Breast epithelium (tissue), 4 donors: ENCODE measurements at regions not wholly inside any gene's neighbourhood (a gene's known extent, or its start where the extent isn't known, plus 50 kb on each side); places are given as distances from the start of the nearest gene placed in this dataset.
A peak's percentile ranks its signal among the peaks of the same experiment; 100 is the strongest.

Source experiments
- DNase-seq, 2 donors: peaks; one replicate each; pipeline ENCODE4 v3.0.0-alpha.2; 2019; ENCODE audit warnings: low spot score in 2 of 2
- H3K27ac ChIP-seq, 2 donors: fragments of 200-600 bp; sonication (generic) in 1 of 2; one replicate each; pipeline ENCODE4 v1.5.1; 2016 to 2019; ENCODE audit warnings: mild to moderate bottlenecking in 1 of 2
- H3K27me3 ChIP-seq, 2 donors: fragments of 200-600 bp; sonication (generic) in 1 of 2; one replicate each; pipeline versions ENCODE4 v1.5.1 to v1.6.0; 2017 to 2019; ENCODE audit warnings: control low read depth in 1 of 2, mild to moderate bottlenecking in 1 of 2
- H3K36me3 ChIP-seq: fragments of 200-600 bp; one replicate; pipeline ENCODE4 v1.5.1; 2019
- H3K4me1 ChIP-seq, 2 donors: fragments of 200-600 bp; sonication (generic); one replicate each; pipeline ENCODE4 v1.5.1; 2016 to 2019; ENCODE audit warnings: control low read depth in 1 of 2
- H3K4me3 ChIP-seq, 3 donors: fragments of 200-600 bp; sonication (generic); 1 replicate in 2 of 3; 2 replicates in 1 of 3; pipeline ENCODE4 v1.5.1; 2016 to 2019; ENCODE audit warnings: mild to moderate bottlenecking in 3 of 3, moderate library complexity in 2 of 3
- H3K9me3 ChIP-seq, 2 donors: fragments of 200-600 bp; sonication (generic) in 1 of 2; one replicate each; pipeline ENCODE4 v1.5.1; 2016 to 2019; ENCODE audit warnings: control low read depth in 1 of 2
- POLR2A ChIP-seq: fragments of 450-650 bp; IDR thresholded peaks from one replicate; pipeline ENCODE4 v1.6.1; 2016; ENCODE audit warnings: antibody characterized with exemption, mild to moderate bottlenecking, moderate library complexity
- POLR2AphosphoS5 ChIP-seq, 3 donors: sonication (generic); formaldehyde crosslinking; IDR thresholded peaks; one replicate each; pipeline ENCODE4 v1.6.1; 2017; ENCODE audit warnings: antibody characterized with exemption in 3 of 3
- intact Hi-C: fragments of 100-400 bp; cut with DNase I; formaldehyde crosslinking; loops from one replicate; pipeline ENCODE4 v1.15.1; 2023; ENCODE audit warnings: low total_unique reads
- TF ChIP-seq, protein P1 (sequence below), 3 donors: fragments of 450-650 bp; IDR thresholded peaks; one replicate each; pipeline ENCODE4 v1.5.1; 2016 to 2017; ENCODE audit warnings: antibody characterized with exemption in 3 of 3, mild to moderate bottlenecking in 3 of 3, moderate library complexity in 3 of 3

GRCh38 chr10:8180360-8181109 lies 126.0 kb downstream of the GATA3 start:
- Histone ChIP-seq H3K36me3 (no peaks in the 10 kb centered on the region), H3K4me1 (no peaks in the 10 kb centered on the region), H3K27me3 (no peaks in the 10 kb centered on the region), H3K27ac (no peak overlapping the region), H3K9me3 (no peaks in the 10 kb centered on the region), H3K4me3 (no peak overlapping the region)
- no peak for DNase-seq
- no peak for TF ChIP-seq POLR2AphosphoS5 (IDR thresholded peaks at IDR 0.05)
- TF ChIP-seq, protein P1, sequence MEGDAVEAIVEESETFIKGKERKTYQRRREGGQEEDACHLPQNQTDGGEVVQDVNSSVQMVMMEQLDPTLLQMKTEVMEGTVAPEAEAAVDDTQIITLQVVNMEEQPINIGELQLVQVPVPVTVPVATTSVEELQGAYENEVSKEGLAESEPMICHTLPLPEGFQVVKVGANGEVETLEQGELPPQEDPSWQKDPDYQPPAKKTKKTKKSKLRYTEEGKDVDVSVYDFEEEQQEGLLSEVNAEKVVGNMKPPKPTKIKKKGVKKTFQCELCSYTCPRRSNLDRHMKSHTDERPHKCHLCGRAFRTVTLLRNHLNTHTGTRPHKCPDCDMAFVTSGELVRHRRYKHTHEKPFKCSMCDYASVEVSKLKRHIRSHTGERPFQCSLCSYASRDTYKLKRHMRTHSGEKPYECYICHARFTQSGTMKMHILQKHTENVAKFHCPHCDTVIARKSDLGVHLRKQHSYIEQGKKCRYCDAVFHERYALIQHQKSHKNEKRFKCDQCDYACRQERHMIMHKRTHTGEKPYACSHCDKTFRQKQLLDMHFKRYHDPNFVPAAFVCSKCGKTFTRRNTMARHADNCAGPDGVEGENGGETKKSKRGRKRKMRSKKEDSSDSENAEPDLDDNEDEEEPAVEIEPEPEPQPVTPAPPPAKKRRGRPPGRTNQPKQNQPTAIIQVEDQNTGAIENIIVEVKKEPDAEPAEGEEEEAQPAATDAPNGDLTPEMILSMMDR (IDR thresholded peaks at IDR 0.05): no peak
- TF ChIP-seq POLR2A: no peak
- intact Hi-C loops: no loop called here

DNA sequence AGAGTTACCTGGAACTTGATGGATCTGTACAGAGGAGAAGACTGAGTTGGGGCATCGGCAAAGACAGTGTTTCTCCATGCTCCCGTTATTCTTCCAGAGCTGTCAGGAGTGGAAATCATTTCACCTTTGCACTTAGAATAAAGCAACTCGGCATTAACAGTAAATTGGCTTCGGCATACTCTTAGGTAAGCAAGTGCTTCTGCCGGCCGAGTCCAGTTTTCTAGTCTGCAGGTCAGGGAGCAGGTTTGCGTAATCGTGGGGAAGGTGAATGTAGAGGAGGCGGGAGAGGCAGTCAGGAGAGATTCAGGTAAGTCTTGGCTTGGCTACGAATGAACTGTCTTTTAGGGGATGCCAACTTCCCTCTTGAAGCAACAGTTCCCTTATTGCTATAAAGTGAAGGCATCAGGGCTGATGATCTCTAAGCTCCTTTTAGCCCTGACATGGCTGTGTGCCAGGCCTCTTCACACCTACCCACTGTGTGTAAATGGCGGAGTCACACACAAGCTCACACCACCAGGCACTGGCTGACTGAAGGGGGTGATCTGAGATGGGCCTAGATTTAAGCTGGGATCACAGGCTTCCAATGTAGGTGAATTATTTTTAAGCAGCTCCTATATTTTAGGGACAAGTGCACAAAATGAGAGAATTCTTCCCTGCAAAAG lies 127.1 kb downstream of the GATA3 start:
- TF ChIP-seq, protein P1 (IDR thresholded peaks at IDR 0.05): no peak
- TF ChIP-seq POLR2AphosphoS5 (IDR thresholded peaks at IDR 0.05) (no peak), POLR2A (no peak)
- Histone ChIP-seq H3K4me1 (no peaks in the 10 kb centered on the region), H3K27me3 (no peaks in the 10 kb centered on the region), H3K36me3 (no peaks in the 10 kb centered on the region), H3K9me3 (no peaks in the 10 kb centered on the region), H3K27ac (no peak overlapping the region), H3K4me3 (no peak overlapping the region)
- DNase-seq: peak in 1 of 2 donors; percentile 26
- intact Hi-C loops: no loop called here

GRCh38 chr10:8182806-8183205 lies 128.3 kb downstream of the GATA3 start:
- no peaks in the 10 kb centered on the region for H3K9me3 ChIP-seq
- no peak overlapping the region for H3K27ac ChIP-seq
- intact Hi-C loops: no loop called here
- H3K4me1 ChIP-seq: no peaks in the 10 kb centered on the region
- no peak for DNase-seq
- H3K4me3 ChIP-seq: no peak overlapping the region
- TF ChIP-seq, protein P1 (IDR thresholded peaks at IDR 0.05): no peak
- TF ChIP-seq POLR2AphosphoS5 (IDR thresholded peaks at IDR 0.05) (no peak), POLR2A (no peak)
- H3K27me3 ChIP-seq: no peaks in the 10 kb centered on the region
- no peaks in the 10 kb centered on the region for H3K36me3 ChIP-seq

GRCh38 chr10:8183241-8183704 lies 128.8 kb downstream of the GATA3 start:
- Histone ChIP-seq H3K27ac (no peak overlapping the region), H3K27me3 (no peaks in the 10 kb centered on the region), H3K9me3 (no peaks in the 10 kb centered on the region), H3K4me3 (no peak overlapping the region), H3K4me1 (no peaks in the 10 kb centered on the region), H3K36me3 (no peaks in the 10 kb centered on the region)
- intact Hi-C loops: no loop called here
- no peak for DNase-seq
- TF ChIP-seq POLR2AphosphoS5 (IDR thresholded peaks at IDR 0.05) (no peak), POLR2A (no peak)
- TF ChIP-seq, protein P1 (IDR thresholded peaks at IDR 0.05): no peak

GRCh38 chr10:8187171-8187666 lies 132.7 kb downstream of the GATA3 start:
- Histone ChIP-seq H3K27ac (no peak overlapping the region), H3K9me3 (no peaks in the 10 kb centered on the region), H3K36me3 (no peaks in the 10 kb centered on the region), H3K27me3 (no peaks in the 10 kb centered on the region), H3K4me3 (no peak overlapping the region), H3K4me1 (no peaks in the 10 kb centered on the region)
- DNase-seq: no peak
- intact Hi-C loops: no loop called here
- TF ChIP-seq POLR2AphosphoS5 (IDR thresholded peaks at IDR 0.05) (no peak), POLR2A (no peak)
- TF ChIP-seq, protein P1 (IDR thresholded peaks at IDR 0.05): no peak
